Keratinocyte (primary cell): ENCODE measurements at regions not wholly inside any gene's neighbourhood (a gene's known extent, or its start where the extent isn't known, plus 50 kb on each side); places are given as distances from the start of the nearest gene placed in this dataset.
"Not testable (repeated sequence)": the region's sequence is repeated elsewhere in the genome, so short reads cannot be mapped to it uniquely, and the experiment has no call there.

Source experiments
- DNase-seq: peaks from one replicate; pipeline ENCODE4 v3.0.0-alpha.2; 2011; ENCODE audit warnings: low read depth, missing footprints, low spot score
- FAIRE-seq: peaks from 2 replicates; lab custom pipeline; 2011; peaks lifted over from hg19 to GRCh38; lab: Jason Lieb, UNC
- H2AFZ ChIP-seq: 2 replicates; pipeline ENCODE4 v1.6.0; 2012; ENCODE audit warnings: low read length, control low read depth, inconsistent platforms; ENCODE audit not compliant: control insufficient read depth
- H3K27ac ChIP-seq: 2 replicates; pipeline ENCODE4 v1.5.1; 2011; ENCODE audit warnings: low read length; ENCODE audit not compliant: control insufficient read depth, insufficient read depth
- H3K27me3 ChIP-seq: 3 replicates; pipeline ENCODE4 v1.6.0; 2011; ENCODE audit warnings: low read length; ENCODE audit not compliant: control insufficient read depth, insufficient read depth; ENCODE audit errors: extremely low read depth
- H3K36me3 ChIP-seq, 2 experiments: 2 replicates in 1 of 2; 3 replicates in 1 of 2; pipeline ENCODE4 v1.5.1; 2011; ENCODE audit warnings: low read length in 2 of 2, mild to moderate bottlenecking in 1 of 2; ENCODE audit not compliant: control insufficient read depth in 2 of 2, insufficient read depth in 2 of 2; ENCODE audit errors: extremely low read depth in 1 of 2
- H3K4me1 ChIP-seq: 3 replicates; pipeline ENCODE4 v1.5.1; 2011; ENCODE audit warnings: low read length; ENCODE audit not compliant: control insufficient read depth, insufficient read depth; ENCODE audit errors: extremely low read depth
- H3K4me2 ChIP-seq: 3 replicates; pipeline ENCODE4 v1.6.0; 2011; ENCODE audit warnings: low read depth, low read length; ENCODE audit not compliant: control insufficient read depth, insufficient read depth; ENCODE audit errors: extremely low read depth
- H3K4me3 ChIP-seq, 3 experiments: fragments of 200-600 bp in 1 of 3; sonication (generic) in 1 of 3; 2 replicates in 2 of 3; 3 replicates in 1 of 3; pipeline ENCODE4 v1.5.1; 2011 to 2016; ENCODE audit warnings: low read length in 3 of 3, mild to moderate bottlenecking in 3 of 3, control low read depth in 2 of 3, inconsistent platforms in 1 of 3, low read depth in 1 of 3, mixed read lengths in 1 of 3, mixed run types in 1 of 3, moderate library complexity in 1 of 3; ENCODE audit not compliant: control insufficient read depth in 2 of 3, insufficient read depth in 2 of 3; ENCODE audit errors: extremely low read depth in 1 of 3
- H3K79me2 ChIP-seq: 2 replicates; pipeline ENCODE4 v1.6.0; 2012; ENCODE audit warnings: low read length; ENCODE audit not compliant: control insufficient read depth, insufficient read depth
- H3K9ac ChIP-seq: 3 replicates; pipeline ENCODE4 v1.6.0; 2011; ENCODE audit warnings: low read length; ENCODE audit not compliant: control insufficient read depth, insufficient read depth; ENCODE audit errors: extremely low read depth
- H3K9me1 ChIP-seq: 3 replicates; pipeline ENCODE4 v1.6.0; 2011; ENCODE audit warnings: low read length; ENCODE audit not compliant: control insufficient read depth, insufficient read depth; ENCODE audit errors: extremely low read depth
- H3K9me3 ChIP-seq: 2 replicates; pipeline ENCODE4 v1.5.1; 2012; ENCODE audit warnings: low read depth, low read length; ENCODE audit not compliant: control insufficient read depth
- H4K20me1 ChIP-seq: 3 replicates; pipeline ENCODE4 v1.6.0; 2011; ENCODE audit warnings: low read length; ENCODE audit not compliant: control insufficient read depth, insufficient read depth; ENCODE audit errors: extremely low read depth
- CTCF ChIP-seq, 3 experiments: IDR thresholded peaks in 1 of 3; conservative IDR thresholded peaks in 1 of 3; optimal IDR thresholded peaks in 1 of 3; 2 replicates in 2 of 3; 3 replicates in 1 of 3; pipeline versions ENCODE3 to v1.5.1; 2011; ENCODE audit warnings: low read length in 3 of 3, mild to moderate bottlenecking in 3 of 3, moderate library complexity in 2 of 3, control low read depth in 1 of 3, inconsistent platforms in 1 of 3; ENCODE audit not compliant: insufficient read depth in 2 of 3; ENCODE audit errors: extremely low read depth in 1 of 3
- EZH2 ChIP-seq: IDR thresholded peaks from one replicate; pipeline ENCODE4 v1.6.1; 2012; ENCODE audit warnings: inconsistent platforms, mild to moderate bottlenecking, low read length, moderate library complexity
- dilution Hi-C: fragments of 300-500 bp; cut with MboI; formaldehyde crosslinking; loops from one replicate; pipeline ENCODE4 v1.7.0; 2020; ENCODE audit warnings: low sequenced_read_pairs; ENCODE audit not compliant: extremely low pct_ligation_motif_present

- H3K79me2 ChIP-seq, H3K9ac ChIP-seq, H3K4me3 ChIP-seq, H4K20me1 ChIP-seq, H3K27ac ChIP-seq, H3K27me3 ChIP-seq, H2AFZ ChIP-seq, FAIRE-seq, H3K4me2 ChIP-seq, H3K36me3 ChIP-seq, H3K4me1 ChIP-seq, DNase-seq, dilution Hi-C loops, H3K9me1 ChIP-seq, H3K9me3 ChIP-seq: not testable (repeated sequence)
These were observed 71.6 kb upstream of the NOX4 start for GRCh38 chr11:89562731-89563130.

- no peaks in the 10 kb centered on the region for H3K79me2 ChIP-seq
- H3K27ac ChIP-seq = no peak overlapping the region
- FAIRE-seq (no peak), DNase-seq (no peak)
- H3K9ac ChIP-seq = no peak overlapping the region
- no peaks in the 10 kb centered on the region for H3K27me3 ChIP-seq
- H3K4me2 ChIP-seq = no peak overlapping the region
- TF ChIP-seq CTCF (optimal IDR thresholded peaks at IDR 0.05 in 1 of 3, IDR thresholded peaks at IDR 0.05 in 1 of 3, conservative IDR thresholded peaks at IDR 0.05 in 1 of 3; ENCODE audit: extremely low read depth in 1 of 3, insufficient read depth in 2 of 3, low read length in 3 of 3) = no peak
- no peak for TF ChIP-seq EZH2
- H4K20me1 ChIP-seq = no peaks in the 10 kb centered on the region
- no peaks in the 10 kb centered on the region for H3K36me3 ChIP-seq
- H3K9me1 ChIP-seq = no peaks in the 10 kb centered on the region
- no peaks in the 10 kb centered on the region for H3K9me3 ChIP-seq
- H2AFZ ChIP-seq = no peak overlapping the region
- H3K4me3 ChIP-seq = no peak overlapping the region
- dilution Hi-C loops = no loop called here
- no peaks in the 10 kb centered on the region for H3K4me1 ChIP-seq
These were observed 75.8 kb upstream of the NOX4 start for GRCh38 chr11:89566972-89567371.

- DNase-seq, H3K9me1 ChIP-seq, H3K27ac ChIP-seq, H2AFZ ChIP-seq, H3K4me3 ChIP-seq, H3K4me2 ChIP-seq, H3K79me2 ChIP-seq, dilution Hi-C loops, H3K4me1 ChIP-seq, FAIRE-seq, H3K36me3 ChIP-seq, H4K20me1 ChIP-seq, H3K9me3 ChIP-seq, H3K9ac ChIP-seq, H3K27me3 ChIP-seq: not testable (repeated sequence)
These were observed 78.2 kb upstream of the NOX4 start for GRCh38 chr11:89569387-89569786.

- H3K9me1 ChIP-seq, H4K20me1 ChIP-seq, H3K27ac ChIP-seq, H3K36me3 ChIP-seq, H3K9ac ChIP-seq, H3K4me2 ChIP-seq, FAIRE-seq, H3K9me3 ChIP-seq, H3K4me1 ChIP-seq, H3K4me3 ChIP-seq, H3K27me3 ChIP-seq, dilution Hi-C loops, H2AFZ ChIP-seq, H3K79me2 ChIP-seq, DNase-seq: not testable (repeated sequence)
These were observed 80.5 kb upstream of the NOX4 start for GRCh38 chr11:89571706-89572105.
